Astrocyte (in vitro differentiated cells and primary cell): ENCODE measurements at regions not wholly inside any gene's neighbourhood (a gene's known extent, or its start where the extent isn't known, plus 50 kb on each side); places are given as distances from the start of the nearest gene placed in this dataset.

Experiments used
- DNase-seq: peaks from one replicate; pipeline ENCODE4 v3.0.0-alpha.2; 2010; ENCODE audit warnings: low read depth
- FAIRE-seq: peaks from 2 replicates; lab custom pipeline; 2011; peaks lifted over from hg19 to GRCh38; lab: Jason Lieb, UNC
- H2AFZ ChIP-seq: 2 replicates; pipeline ENCODE4 v1.6.0; 2012; ENCODE audit warnings: low read depth, low read length, inconsistent platforms
- H3K27ac ChIP-seq: 2 replicates; pipeline ENCODE4 v1.5.1; 2011; ENCODE audit warnings: low read depth, low read length, inconsistent platforms
- H3K27me3 ChIP-seq: 2 replicates; pipeline ENCODE4 v1.6.0; 2011; ENCODE audit warnings: low read length, inconsistent platforms; ENCODE audit not compliant: insufficient read depth
- H3K36me3 ChIP-seq: 2 replicates; pipeline ENCODE4 v1.5.1; 2011; ENCODE audit warnings: low read length, inconsistent platforms; ENCODE audit not compliant: insufficient read depth
- H3K4me1 ChIP-seq: 2 replicates; pipeline ENCODE4 v1.5.1; 2011; ENCODE audit warnings: low read length, inconsistent platforms; ENCODE audit not compliant: insufficient read depth
- H3K4me2 ChIP-seq: 2 replicates; pipeline ENCODE4 v1.6.0; 2012; ENCODE audit warnings: low read length, inconsistent platforms
- H3K4me3 ChIP-seq: 2 replicates; pipeline ENCODE4 v1.5.1; 2011; ENCODE audit warnings: low read depth, mild to moderate bottlenecking, low read length, inconsistent platforms; ENCODE audit not compliant: insufficient read depth
- H3K79me2 ChIP-seq: 2 replicates; pipeline ENCODE4 v1.6.0; 2012; ENCODE audit warnings: mild to moderate bottlenecking, low read length, inconsistent platforms; ENCODE audit not compliant: insufficient read depth
- H3K9ac ChIP-seq: 2 replicates; pipeline ENCODE4 v1.6.0; 2012; ENCODE audit warnings: mild to moderate bottlenecking, low read length, inconsistent platforms
- H3K9me3 ChIP-seq: 2 replicates; pipeline ENCODE4 v1.5.1; 2012; ENCODE audit warnings: low read depth, mild to moderate bottlenecking, low read length, inconsistent platforms; ENCODE audit not compliant: insufficient read depth
- H4K20me1 ChIP-seq: 2 replicates; pipeline ENCODE4 v1.6.0; 2012; ENCODE audit warnings: low read length, inconsistent platforms; ENCODE audit not compliant: insufficient read depth
- H3K27ac Mint-ChIP-seq: one replicate; pipeline ENCODE4 v1.8.0; 2021; ENCODE audit warnings: mild to moderate bottlenecking, mixed read lengths; ENCODE audit not compliant: unreplicated experiment
- H3K27me3 Mint-ChIP-seq: one replicate; pipeline ENCODE4 v1.8.0; 2021; ENCODE audit warnings: low read depth, mixed read lengths; ENCODE audit not compliant: unreplicated experiment
- H3K36me3 Mint-ChIP-seq: one replicate; pipeline ENCODE4 v1.8.0; 2021; ENCODE audit warnings: low read depth, mixed read lengths; ENCODE audit not compliant: unreplicated experiment
- H3K4me1 Mint-ChIP-seq: one replicate; pipeline ENCODE4 v1.8.0; 2021; ENCODE audit warnings: low read depth, mixed read lengths; ENCODE audit not compliant: unreplicated experiment
- H3K4me3 Mint-ChIP-seq: one replicate; pipeline ENCODE4 v1.8.0; 2021; ENCODE audit warnings: mild to moderate bottlenecking, moderate library complexity, mixed read lengths; ENCODE audit not compliant: unreplicated experiment
- H3K9me3 Mint-ChIP-seq: one replicate; pipeline ENCODE4 v1.8.0; 2021; ENCODE audit warnings: mild to moderate bottlenecking, mixed read lengths; ENCODE audit not compliant: unreplicated experiment
- EZH2 ChIP-seq: IDR thresholded peaks from 2 replicates; pipeline ENCODE4 v1.6.1; 2012; ENCODE audit warnings: mild to moderate bottlenecking, low read length, inconsistent platforms; ENCODE audit not compliant: insufficient read depth
- TF ChIP-seq, protein P1 (sequence below): IDR thresholded peaks from 2 replicates; pipeline ENCODE4 v1.5.1; 2011; ENCODE audit warnings: low read depth, mild to moderate bottlenecking, inconsistent platforms, low read length, moderate library complexity; ENCODE audit not compliant: insufficient read depth

DNA sequence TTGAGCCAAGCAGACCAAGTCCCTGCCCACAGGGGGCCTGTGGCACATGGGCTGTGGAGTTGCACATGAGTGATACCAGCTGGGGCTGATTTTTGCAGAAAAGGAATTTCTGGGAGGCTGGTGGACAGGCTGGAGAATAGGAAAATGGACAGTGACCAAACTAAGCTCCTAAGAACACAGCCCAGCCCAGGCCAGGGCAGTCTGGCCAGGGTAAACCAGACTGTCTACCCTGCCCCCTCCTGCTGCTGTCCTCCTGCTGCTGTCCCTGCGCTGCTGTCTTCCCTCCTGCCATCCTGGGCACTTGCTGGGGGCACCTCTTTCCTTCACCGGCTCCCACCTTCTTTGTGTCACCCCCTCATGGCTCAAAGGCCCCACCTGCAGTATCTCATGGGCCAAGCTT lies 219.2 kb downstream of the ZIC5 start:
- TF ChIP-seq, protein P1, sequence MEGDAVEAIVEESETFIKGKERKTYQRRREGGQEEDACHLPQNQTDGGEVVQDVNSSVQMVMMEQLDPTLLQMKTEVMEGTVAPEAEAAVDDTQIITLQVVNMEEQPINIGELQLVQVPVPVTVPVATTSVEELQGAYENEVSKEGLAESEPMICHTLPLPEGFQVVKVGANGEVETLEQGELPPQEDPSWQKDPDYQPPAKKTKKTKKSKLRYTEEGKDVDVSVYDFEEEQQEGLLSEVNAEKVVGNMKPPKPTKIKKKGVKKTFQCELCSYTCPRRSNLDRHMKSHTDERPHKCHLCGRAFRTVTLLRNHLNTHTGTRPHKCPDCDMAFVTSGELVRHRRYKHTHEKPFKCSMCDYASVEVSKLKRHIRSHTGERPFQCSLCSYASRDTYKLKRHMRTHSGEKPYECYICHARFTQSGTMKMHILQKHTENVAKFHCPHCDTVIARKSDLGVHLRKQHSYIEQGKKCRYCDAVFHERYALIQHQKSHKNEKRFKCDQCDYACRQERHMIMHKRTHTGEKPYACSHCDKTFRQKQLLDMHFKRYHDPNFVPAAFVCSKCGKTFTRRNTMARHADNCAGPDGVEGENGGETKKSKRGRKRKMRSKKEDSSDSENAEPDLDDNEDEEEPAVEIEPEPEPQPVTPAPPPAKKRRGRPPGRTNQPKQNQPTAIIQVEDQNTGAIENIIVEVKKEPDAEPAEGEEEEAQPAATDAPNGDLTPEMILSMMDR, result no peak
- TF ChIP-seq EZH2, result no peak
- no peak overlapping the region for H3K9ac ChIP-seq
- no peak overlapping the region for H3K4me3 Mint-ChIP-seq
- no peaks in the 10 kb centered on the region for H3K9me3 Mint-ChIP-seq
- H2AFZ ChIP-seq, result no peak overlapping the region
- H3K4me1 Mint-ChIP-seq, result peaks cover 6% of the 10 kb centered on the region
- no peaks in the 10 kb centered on the region for H3K9me3 ChIP-seq
- H3K4me1 ChIP-seq, result no peaks in the 10 kb centered on the region
- H3K27me3 ChIP-seq, result no peaks in the 10 kb centered on the region
- FAIRE-seq (no peak), DNase-seq (no peak)
- H3K79me2 ChIP-seq, result no peaks in the 10 kb centered on the region
- H3K4me3 ChIP-seq, result no peak overlapping the region
- no peaks in the 10 kb centered on the region for H3K36me3 Mint-ChIP-seq
- no peak overlapping the region for H3K27ac ChIP-seq
- H3K27me3 Mint-ChIP-seq, result peaks cover 12% of the 10 kb centered on the region
- no peaks in the 10 kb centered on the region for H3K36me3 ChIP-seq
- no peak overlapping the region for H3K27ac Mint-ChIP-seq
- no peak overlapping the region for H3K4me2 ChIP-seq
- no peaks in the 10 kb centered on the region for H4K20me1 ChIP-seq

DNA sequence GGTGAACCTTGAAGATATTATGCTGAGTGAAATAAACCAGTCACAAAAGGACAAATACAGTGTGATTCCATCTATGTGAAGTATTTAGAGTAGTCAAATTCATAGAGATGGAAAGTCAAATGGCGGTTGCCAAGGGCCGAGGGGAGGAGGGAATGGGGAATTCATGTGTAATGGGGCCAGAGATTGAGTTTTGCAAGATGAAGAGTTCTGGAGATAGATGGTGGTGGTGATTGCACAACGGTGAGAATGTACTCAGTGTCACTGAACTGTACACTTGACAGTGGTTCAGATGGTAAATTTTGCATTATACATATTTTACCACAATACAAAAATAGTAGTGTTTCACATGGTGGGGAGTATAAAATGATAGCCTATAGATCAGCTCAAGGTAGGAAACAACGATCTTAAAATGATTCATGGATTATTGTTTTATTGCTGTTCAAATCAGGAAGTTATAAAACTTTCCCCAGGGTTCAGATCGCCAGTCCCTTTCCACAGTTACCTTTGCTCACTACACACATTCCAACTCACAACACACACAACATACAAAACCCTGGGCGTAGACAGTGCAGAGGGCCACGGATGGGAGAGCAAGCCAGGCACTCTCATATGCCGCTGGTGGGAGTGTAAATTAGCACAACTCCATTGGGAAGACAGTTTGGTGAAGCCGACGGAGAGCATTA lies 219.9 kb downstream of the ZIC5 start:
- no peak for FAIRE-seq
- DNase-seq, result no peak
- TF ChIP-seq, protein P1, result no peak
- no peak for TF ChIP-seq EZH2

DNA sequence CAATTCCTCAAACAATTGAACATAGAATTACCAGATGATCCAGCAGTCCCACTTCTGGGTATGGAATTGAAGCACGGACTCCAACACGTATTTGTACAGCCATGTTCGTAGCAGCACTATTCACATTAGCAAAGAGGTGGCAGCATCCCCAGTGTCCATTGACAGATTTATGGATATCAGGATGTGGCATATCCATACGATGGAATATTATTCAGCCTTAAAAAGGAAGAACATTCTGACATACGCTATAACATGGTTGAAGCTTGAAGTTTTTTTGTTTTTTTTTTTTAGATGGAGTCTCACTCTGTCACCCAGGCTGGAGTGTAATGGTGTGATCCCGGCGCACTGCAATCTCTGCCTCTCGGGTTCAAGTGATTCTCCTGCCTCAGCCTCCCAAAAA lies 220.6 kb downstream of the ZIC5 start:
- Histone ChIP-seq H3K27ac (no peak overlapping the region), H3K4me1 (no peaks in the 10 kb centered on the region), H3K9me3 (no peaks in the 10 kb centered on the region), H3K4me3 (no peak overlapping the region), H3K27me3 (peaks cover 5% of the 10 kb centered on the region), H4K20me1 (no peaks in the 10 kb centered on the region), H3K79me2 (no peaks in the 10 kb centered on the region), H3K4me2 (no peak overlapping the region), H3K36me3 (no peaks in the 10 kb centered on the region), H3K9ac (no peak overlapping the region), H2AFZ (no peak overlapping the region)
- H3K27ac Mint-ChIP-seq, result no peak overlapping the region
- H3K4me3 Mint-ChIP-seq, result no peak overlapping the region
- H3K9me3 Mint-ChIP-seq, result no peaks in the 10 kb centered on the region
- TF ChIP-seq, protein P1, result no peak
- no peak for TF ChIP-seq EZH2
- H3K27me3 Mint-ChIP-seq, result peaks cover 22% of the 10 kb centered on the region
- H3K36me3 Mint-ChIP-seq, result no peaks in the 10 kb centered on the region
- peaks cover 2% of the 10 kb centered on the region for H3K4me1 Mint-ChIP-seq
- no peak for FAIRE-seq
- DNase-seq, result no peak

More for the DNA sequence above, 219.9 kb downstream of the ZIC5 start:
- Mint-ChIP-seq H3K4me3 (no peak overlapping the region), H3K27ac (no peak overlapping the region), H3K4me1 (peaks cover 8% of the 10 kb centered on the region), H3K27me3 (peaks cover 17% of the 10 kb centered on the region), H3K9me3 (no peaks in the 10 kb centered on the region), H3K36me3 (no peaks in the 10 kb centered on the region)
- peaks cover 3% of the 10 kb centered on the region for H3K27me3 ChIP-seq
- no peaks in the 10 kb centered on the region for H3K79me2 ChIP-seq
- H3K4me2 ChIP-seq, result no peak overlapping the region
- H3K4me1 ChIP-seq, result no peaks in the 10 kb centered on the region
- no peak overlapping the region for H3K9ac ChIP-seq
- no peaks in the 10 kb centered on the region for H3K36me3 ChIP-seq
- no peak overlapping the region for H3K27ac ChIP-seq
- H4K20me1 ChIP-seq, result no peaks in the 10 kb centered on the region
- H3K4me3 ChIP-seq, result no peak overlapping the region
- H3K9me3 ChIP-seq, result no peaks in the 10 kb centered on the region
- no peak overlapping the region for H2AFZ ChIP-seq
